Right lobe of liver (tissue), 6 donors: ENCODE measurements at regions not wholly inside any gene's neighbourhood (a gene's known extent, or its start where the extent isn't known, plus 50 kb on each side); places are given as distances from the start of the nearest gene placed in this dataset.

Experiments used
- ATAC-seq, 4 donors: fragments of 200-7000 bp; cut with Tn5 transposase; one replicate each; pipeline ENCODE4 v1.9.1; 2020; ENCODE audit warnings: mild to moderate bottlenecking in 4 of 4, moderate library complexity in 4 of 4
- DNase-seq, 3 donors: peaks; one replicate each; pipeline ENCODE4 v3.0.0-alpha.2; 2020
- H3K27ac ChIP-seq, 3 donors: fragments of 200-600 bp; one replicate each; pipeline ENCODE4 v1.8.0; 2022
- H3K27me3 ChIP-seq, 2 donors: fragments of 200-600 bp; one replicate each; pipeline ENCODE4 v1.8.0; 2022
- H3K36me3 ChIP-seq, 4 donors: fragments of 200-600 bp; sonication (generic) in 1 of 4; one replicate each; pipeline versions ENCODE4 v1.5.1 to v1.8.0; 2017 to 2022; ENCODE audit warnings: control low read depth in 1 of 4
- H3K4me1 ChIP-seq, 4 donors: fragments of 200-600 bp; sonication (generic) in 1 of 4; one replicate each; pipeline versions ENCODE4 v1.5.1 to v1.8.0; 2017 to 2022; ENCODE audit warnings: control low read depth in 1 of 4
- H3K4me3 ChIP-seq, 3 donors: fragments of 200-600 bp; one replicate each; pipeline ENCODE4 v1.8.0; 2022
- H3K9me3 ChIP-seq, 4 donors: fragments of 200-600 bp; sonication (generic) in 1 of 4; one replicate each; pipeline versions ENCODE4 v1.5.1 to v1.8.0; 2017 to 2022; ENCODE audit warnings: control low read depth in 1 of 4
- CTCF ChIP-seq, 4 donors: fragments of 200-600 bp in 3 of 4; fragments of 450-650 bp in 1 of 4; IDR thresholded peaks; one replicate each; pipeline versions ENCODE4 v1.5.1 to v1.8.0; 2016 to 2022; ENCODE audit warnings: antibody characterized with exemption in 4 of 4, mild to moderate bottlenecking in 2 of 4
- POLR2A ChIP-seq: fragments of 450-650 bp; IDR thresholded peaks from one replicate; pipeline ENCODE4 v1.6.1; 2017; ENCODE audit warnings: antibody characterized with exemption, mild to moderate bottlenecking
- WGBS: methylation state at CpG from one replicate; pipeline ENCODE4 v1.1.6; 2018; ENCODE audit warnings: low coverage, low lambda C conversion rate; ENCODE audit not compliant: insufficient coverage; ENCODE audit errors: missing lambda C conversion rate; 5-methylcytosine and 5-hydroxymethylcytosine counted together
- intact Hi-C, 2 donors: fragments of 100-400 bp; cut with DNase I; formaldehyde crosslinking; loops; one replicate each; pipeline versions ENCODE4 v1.11.2 to v1.14.1; 2022
- donor health status: DM: no; HTN: yes; CAD: no.
- donor health status: DM: no; HTN: no; CAD: no.
- donor health status: DM: no; HTN: no; CAD: no.
- donor health status: DM: no; HTN: yes; CAD: no.
- donor health status: DM: no; HTN: yes; CAD: no.

- Histone ChIP-seq H3K27ac (no peak overlapping the region), H3K4me3 (no peak overlapping the region), H3K36me3 (no peaks in the 10 kb centered on the region), H3K27me3 (no peaks in the 10 kb centered on the region), H3K4me1 (no peaks in the 10 kb centered on the region), H3K9me3 (no peaks in the 10 kb centered on the region)
- 22% methylated on average over 1 of the region's 5 CpGs for WGBS
- intact Hi-C loops = no loop called here
- DNase-seq = no peak
- no peak for ATAC-seq
- TF ChIP-seq POLR2A (no peak), CTCF (IDR thresholded peaks at IDR 0.05) (no peak)
These were observed 196.3 kb downstream of the LSM5 start for GRCh38 chr7:32293833-32294232.

GRCh38 chr7:32289651-32290414, 200.3 kb downstream of the LSM5 start:
- Histone ChIP-seq H3K4me3 (no peak overlapping the region), H3K9me3 (no peaks in the 10 kb centered on the region), H3K27ac (no peak overlapping the region), H3K4me1 (no peaks in the 10 kb centered on the region), H3K27me3 (no peaks in the 10 kb centered on the region), H3K36me3 (no peaks in the 10 kb centered on the region)
- WGBS = 50% methylated on average over 2 of the region's 5 CpGs
- no peak for TF ChIP-seq POLR2A
- TF ChIP-seq CTCF (IDR thresholded peaks at IDR 0.05) = no peak
- DNase-seq = no peak
- intact Hi-C loops = no loop called here
- ATAC-seq = no peak

GRCh38 chr7:32285698-32286097, 204.5 kb downstream of the LSM5 start:
- H3K27ac ChIP-seq = no peak overlapping the region
- no peak for ATAC-seq
- TF ChIP-seq CTCF (IDR thresholded peaks at IDR 0.05) (no peak), POLR2A (no peak)
- no peak overlapping the region for H3K4me3 ChIP-seq
- intact Hi-C loops = no loop called here
- WGBS = 48% methylated on average over 2 of the region's 2 CpGs
- DNase-seq = no peak
- H3K27me3 ChIP-seq = no peaks in the 10 kb centered on the region
- no peaks in the 10 kb centered on the region for H3K36me3 ChIP-seq
- no peaks in the 10 kb centered on the region for H3K4me1 ChIP-seq
- H3K9me3 ChIP-seq = no peaks in the 10 kb centered on the region

- 60% methylated on average over 6 of the region's 6 CpGs for WGBS
- H3K4me1 ChIP-seq = no peaks in the 10 kb centered on the region
- intact Hi-C loops = no loop called here
- no peak for ATAC-seq
- no peaks in the 10 kb centered on the region for H3K9me3 ChIP-seq
- H3K4me3 ChIP-seq = no peak overlapping the region
- no peaks in the 10 kb centered on the region for H3K27me3 ChIP-seq
- H3K36me3 ChIP-seq = no peaks in the 10 kb centered on the region
- no peak for DNase-seq
- TF ChIP-seq POLR2A = no peak
- TF ChIP-seq CTCF (IDR thresholded peaks at IDR 0.05) = no peak
- H3K27ac ChIP-seq = no peak overlapping the region
These were observed 206.6 kb downstream of the LSM5 start for GRCh38 chr7:32283546-32283945.
